ENCODE measurements at regions not wholly inside any gene's neighbourhood (a gene's known extent, or its start where the extent isn't known, plus 50 kb on each side); places are given as distances from the start of the nearest gene placed in this dataset.

- TF ChIP-seq POLR2A (IDR thresholded peaks at IDR 0.05; ENCODE audit: low read length) (no peak), GATA1 (IDR thresholded peaks at IDR 0.05; ENCODE audit: low read depth, low read length) (no peak)
These were observed 238.1 kb upstream of the STS start for GRCh38 chrX:6909396-6909795.
